ENCODE measurements at regions not wholly inside any gene's neighbourhood (a gene's known extent, or its start where the extent isn't known, plus 50 kb on each side); places are given as distances from the start of the nearest gene placed in this dataset.

DNA sequence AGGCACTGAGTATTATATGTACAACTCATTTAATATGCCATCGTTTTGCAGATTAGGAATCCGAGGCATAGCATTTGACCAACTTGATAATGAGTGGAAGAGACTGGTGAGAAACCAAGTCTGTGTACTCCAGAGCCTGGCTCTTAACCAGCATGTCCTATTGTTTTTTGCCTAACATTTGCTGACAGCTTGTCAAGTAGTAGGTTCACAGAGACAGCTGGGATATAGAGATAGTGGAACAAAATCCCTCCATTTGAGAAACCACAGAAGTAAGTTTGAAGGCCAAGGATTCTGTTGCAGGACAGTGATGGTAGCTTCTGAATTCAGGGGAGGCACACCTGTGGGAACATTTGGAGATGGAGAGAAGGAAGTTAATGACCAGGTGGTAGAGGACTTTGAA, 206.9 kb upstream of the PRPS1L1 start:
- Histone ChIP-seq H2AFZ (ENCODE audit: low read depth, low read length, poor library complexity, severe bottlenecking) (no peak overlapping the region), H3K4me2 (ENCODE audit: low read length) (no peak overlapping the region), H3K9ac (ENCODE audit: low read length) (no peak overlapping the region), H3K27ac (ENCODE audit: low read depth, low read length) (no peak overlapping the region), H3K79me2 (ENCODE audit: insufficient read depth, low read length) (no peaks in the 10 kb centered on the region), H3K9me2 (ENCODE audit: insufficient read depth) (no peaks in the 10 kb centered on the region), H3K9me3 (ENCODE audit: control insufficient read depth in 1 of 2, insufficient read depth in 1 of 2, low read depth in 1 of 2, low read length in 2 of 2) (no peaks in the 10 kb centered on the region), H3K36me3 (ENCODE audit: control insufficient read depth in 1 of 2, insufficient read depth in 2 of 2, low read length in 2 of 2) (no peaks in the 10 kb centered on the region), H3K4me3 (replicated peaks in 1 of 2; ENCODE audit: low read depth in 1 of 2, low read length in 2 of 2) (no peak overlapping the region), H3K27me3 (ENCODE audit: insufficient read depth, low read length) (no peaks in the 10 kb centered on the region), H4K20me1 (ENCODE audit: insufficient read depth) (no peaks in the 10 kb centered on the region), H3K4me1 (ENCODE audit: control insufficient read depth in 1 of 2, insufficient read depth in 2 of 2, low read length in 2 of 2) (no peaks in the 10 kb centered on the region)
- CTCF ChIA-PET: no interaction called here
- ATAC-seq (no peak), DNase-seq (ENCODE audit: low read depth, low spot score) (no peak)
- TF ChIP-seq EZH2 (IDR thresholded peaks at IDR 0.05): no peak
- TF ChIP-seq JUND (IDR thresholded peaks at IDR 0.05): no peak
- TF ChIP-seq RAD21 (IDR thresholded peaks at IDR 0.05; ENCODE audit: low read depth): no peak
- no peak for TF ChIP-seq ZFX (IDR thresholded peaks at IDR 0.05)
- TF ChIP-seq YY1 (IDR thresholded peaks at IDR 0.05; ENCODE audit: extremely low read depth, insufficient replicate concordance, low read depth, low read length): no peak
- no peak for TF ChIP-seq SP1 (IDR thresholded peaks at IDR 0.05; ENCODE audit: low read depth)
- TF ChIP-seq EGR1 (IDR thresholded peaks at IDR 0.05; ENCODE audit: low read depth): no peak
- TF ChIP-seq CEBPB (IDR thresholded peaks at IDR 0.05; ENCODE audit: low read depth): no peak
- POLR2A ChIA-PET: no interaction called here
- RAD21 ChIA-PET (ENCODE audit: low non-redundant PET in 1 of 2, low total read pairs in 2 of 2, uncharacterized antibody in 2 of 2, unreplicated experiment in 2 of 2): no interaction called here
- no TSS peak for BruUV-seq (replicated peaks)
- intact Hi-C loops (cut with micrococcal nuclease): no loop called here

DNA sequence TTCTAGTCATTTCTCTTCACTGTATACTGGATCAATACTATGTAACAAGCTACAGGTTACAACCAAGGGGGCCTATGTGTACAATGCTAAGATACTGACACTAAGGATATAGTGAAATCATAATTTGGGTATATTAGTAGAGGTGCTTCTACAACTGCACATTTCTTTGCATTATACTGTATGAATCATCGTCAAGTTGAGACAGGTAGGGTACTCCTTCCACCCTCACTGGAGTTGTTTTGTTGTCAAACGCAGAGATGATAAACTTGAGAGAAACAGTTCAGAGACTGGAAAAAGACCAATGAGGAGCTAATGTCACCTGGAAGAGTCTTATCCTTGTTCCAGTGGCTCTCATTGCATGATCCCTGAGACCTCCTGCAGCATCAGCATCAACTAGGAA, 208.2 kb upstream of the PRPS1L1 start:
- intact Hi-C loops (cut with micrococcal nuclease): no loop called here
- H3K27me3 ChIP-seq (ENCODE audit: insufficient read depth, low read length): no peaks in the 10 kb centered on the region
- DNase-seq (ENCODE audit: low read depth, low spot score) (no peak), ATAC-seq (no peak)
- no peaks in the 10 kb centered on the region for H3K36me3 ChIP-seq (ENCODE audit: control insufficient read depth in 1 of 2, insufficient read depth in 2 of 2, low read length in 2 of 2)
- H3K9ac ChIP-seq (ENCODE audit: low read length): no peak overlapping the region
- no peak overlapping the region for H2AFZ ChIP-seq (ENCODE audit: low read depth, low read length, poor library complexity, severe bottlenecking)
- H3K9me2 ChIP-seq (ENCODE audit: insufficient read depth): no peaks in the 10 kb centered on the region
- no peak overlapping the region for H3K27ac ChIP-seq (ENCODE audit: low read depth, low read length)
- ChIA-PET RAD21 (ENCODE audit: low non-redundant PET in 1 of 2, low total read pairs in 2 of 2, uncharacterized antibody in 2 of 2, unreplicated experiment in 2 of 2) (no interaction called here), CTCF (no interaction called here), POLR2A (no interaction called here)
- no peaks in the 10 kb centered on the region for H3K79me2 ChIP-seq (ENCODE audit: insufficient read depth, low read length)
- no peaks in the 10 kb centered on the region for H4K20me1 ChIP-seq (ENCODE audit: insufficient read depth)
- no peak overlapping the region for H3K4me3 ChIP-seq (replicated peaks in 1 of 2; ENCODE audit: low read depth in 1 of 2, low read length in 2 of 2)
- no TSS peak for BruUV-seq (replicated peaks)
- H3K4me2 ChIP-seq (ENCODE audit: low read length): no peak overlapping the region
- H3K9me3 ChIP-seq (ENCODE audit: control insufficient read depth in 1 of 2, insufficient read depth in 1 of 2, low read depth in 1 of 2, low read length in 2 of 2): no peaks in the 10 kb centered on the region
- H3K4me1 ChIP-seq (ENCODE audit: control insufficient read depth in 1 of 2, insufficient read depth in 2 of 2, low read length in 2 of 2): no peaks in the 10 kb centered on the region
- TF ChIP-seq SP1 (IDR thresholded peaks at IDR 0.05; ENCODE audit: low read depth) (no peak), POLR2A (IDR thresholded peaks at IDR 0.05; ENCODE audit: borderline replicate concordance, extremely low read depth, insufficient read depth, insufficient read length) (no peak), CBX3 (IDR thresholded peaks at IDR 0.05; ENCODE audit: low read depth) (no peak), ELF1 (IDR thresholded peaks at IDR 0.05; ENCODE audit: borderline replicate concordance, low read depth) (no peak), TCF7L2 (IDR thresholded peaks at IDR 0.05; ENCODE audit: borderline replicate concordance, extremely low read depth, insufficient read depth, insufficient read length) (no peak)
- TF ChIP-seq, protein P1, sequence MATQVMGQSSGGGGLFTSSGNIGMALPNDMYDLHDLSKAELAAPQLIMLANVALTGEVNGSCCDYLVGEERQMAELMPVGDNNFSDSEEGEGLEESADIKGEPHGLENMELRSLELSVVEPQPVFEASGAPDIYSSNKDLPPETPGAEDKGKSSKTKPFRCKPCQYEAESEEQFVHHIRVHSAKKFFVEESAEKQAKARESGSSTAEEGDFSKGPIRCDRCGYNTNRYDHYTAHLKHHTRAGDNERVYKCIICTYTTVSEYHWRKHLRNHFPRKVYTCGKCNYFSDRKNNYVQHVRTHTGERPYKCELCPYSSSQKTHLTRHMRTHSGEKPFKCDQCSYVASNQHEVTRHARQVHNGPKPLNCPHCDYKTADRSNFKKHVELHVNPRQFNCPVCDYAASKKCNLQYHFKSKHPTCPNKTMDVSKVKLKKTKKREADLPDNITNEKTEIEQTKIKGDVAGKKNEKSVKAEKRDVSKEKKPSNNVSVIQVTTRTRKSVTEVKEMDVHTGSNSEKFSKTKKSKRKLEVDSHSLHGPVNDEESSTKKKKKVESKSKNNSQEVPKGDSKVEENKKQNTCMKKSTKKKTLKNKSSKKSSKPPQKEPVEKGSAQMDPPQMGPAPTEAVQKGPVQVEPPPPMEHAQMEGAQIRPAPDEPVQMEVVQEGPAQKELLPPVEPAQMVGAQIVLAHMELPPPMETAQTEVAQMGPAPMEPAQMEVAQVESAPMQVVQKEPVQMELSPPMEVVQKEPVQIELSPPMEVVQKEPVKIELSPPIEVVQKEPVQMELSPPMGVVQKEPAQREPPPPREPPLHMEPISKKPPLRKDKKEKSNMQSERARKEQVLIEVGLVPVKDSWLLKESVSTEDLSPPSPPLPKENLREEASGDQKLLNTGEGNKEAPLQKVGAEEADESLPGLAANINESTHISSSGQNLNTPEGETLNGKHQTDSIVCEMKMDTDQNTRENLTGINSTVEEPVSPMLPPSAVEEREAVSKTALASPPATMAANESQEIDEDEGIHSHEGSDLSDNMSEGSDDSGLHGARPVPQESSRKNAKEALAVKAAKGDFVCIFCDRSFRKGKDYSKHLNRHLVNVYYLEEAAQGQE (IDR thresholded peaks at IDR 0.05; ENCODE audit: low read depth): no peak
- TF ChIP-seq, protein P2, sequence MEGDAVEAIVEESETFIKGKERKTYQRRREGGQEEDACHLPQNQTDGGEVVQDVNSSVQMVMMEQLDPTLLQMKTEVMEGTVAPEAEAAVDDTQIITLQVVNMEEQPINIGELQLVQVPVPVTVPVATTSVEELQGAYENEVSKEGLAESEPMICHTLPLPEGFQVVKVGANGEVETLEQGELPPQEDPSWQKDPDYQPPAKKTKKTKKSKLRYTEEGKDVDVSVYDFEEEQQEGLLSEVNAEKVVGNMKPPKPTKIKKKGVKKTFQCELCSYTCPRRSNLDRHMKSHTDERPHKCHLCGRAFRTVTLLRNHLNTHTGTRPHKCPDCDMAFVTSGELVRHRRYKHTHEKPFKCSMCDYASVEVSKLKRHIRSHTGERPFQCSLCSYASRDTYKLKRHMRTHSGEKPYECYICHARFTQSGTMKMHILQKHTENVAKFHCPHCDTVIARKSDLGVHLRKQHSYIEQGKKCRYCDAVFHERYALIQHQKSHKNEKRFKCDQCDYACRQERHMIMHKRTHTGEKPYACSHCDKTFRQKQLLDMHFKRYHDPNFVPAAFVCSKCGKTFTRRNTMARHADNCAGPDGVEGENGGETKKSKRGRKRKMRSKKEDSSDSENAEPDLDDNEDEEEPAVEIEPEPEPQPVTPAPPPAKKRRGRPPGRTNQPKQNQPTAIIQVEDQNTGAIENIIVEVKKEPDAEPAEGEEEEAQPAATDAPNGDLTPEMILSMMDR (IDR thresholded peaks at IDR 0.05 in 2 of 3, conservative IDR thresholded peaks at IDR 0.05 in 1 of 3; ENCODE audit: borderline replicate concordance in 1 of 3, insufficient read depth in 1 of 3, low read depth in 2 of 3, low read length in 2 of 3): no peak
- TF ChIP-seq, protein P3, sequence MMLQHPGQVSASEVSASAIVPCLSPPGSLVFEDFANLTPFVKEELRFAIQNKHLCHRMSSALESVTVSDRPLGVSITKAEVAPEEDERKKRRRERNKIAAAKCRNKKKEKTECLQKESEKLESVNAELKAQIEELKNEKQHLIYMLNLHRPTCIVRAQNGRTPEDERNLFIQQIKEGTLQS (IDR thresholded peaks at IDR 0.05): no peak
